ENCODE measurements at regions not wholly inside any gene's neighbourhood (a gene's known extent, or its start where the extent isn't known, plus 50 kb on each side); places are given as distances from the start of the nearest gene placed in this dataset.

GRCh38 chr5:130805648-130806047 is 359.4 kb downstream of the HINT1 start:
- TF ChIP-seq CTCF (IDR thresholded peaks at IDR 0.05), result no peak
- H3K27ac ChIP-seq, result no peak overlapping the region

GRCh38 chr5:130805036-130805435 is 360.0 kb downstream of the HINT1 start:
- H3K27ac ChIP-seq, result no peak overlapping the region
- no peaks in the 10 kb centered on the region for H3K27me3 ChIP-seq
- H3K4me1 ChIP-seq (ENCODE audit: control insufficient read depth in 1 of 2, insufficient read depth in 1 of 2, low read depth in 1 of 2, low read length in 1 of 2), result no peaks in the 10 kb centered on the region
- H3K36me3 ChIP-seq, result no peaks in the 10 kb centered on the region
- H3K4me3 ChIP-seq (ENCODE audit: low read depth in 1 of 2, low read length in 1 of 2), result no peak overlapping the region
- no peaks in the 10 kb centered on the region for H3K9me3 ChIP-seq
- TF ChIP-seq CTCF (IDR thresholded peaks at IDR 0.05), result no peak

More at GRCh38 chr5:130805648-130806047, 359.4 kb downstream of the HINT1 start:
- Histone ChIP-seq H3K27me3 (no peaks in the 10 kb centered on the region), H3K9me3 (no peaks in the 10 kb centered on the region), H3K4me3 (ENCODE audit: low read depth in 1 of 2, low read length in 1 of 2) (no peak overlapping the region), H3K4me1 (ENCODE audit: control insufficient read depth in 1 of 2, insufficient read depth in 1 of 2, low read depth in 1 of 2, low read length in 1 of 2) (no peaks in the 10 kb centered on the region), H3K36me3 (no peaks in the 10 kb centered on the region)

- no peaks in the 10 kb centered on the region for H3K36me3 ChIP-seq
- no peaks in the 10 kb centered on the region for H3K27me3 ChIP-seq
- no peak for TF ChIP-seq CTCF (IDR thresholded peaks at IDR 0.05)
- H3K27ac ChIP-seq, result no peak overlapping the region
- no peaks in the 10 kb centered on the region for H3K9me3 ChIP-seq
- no peaks in the 10 kb centered on the region for H3K4me1 ChIP-seq (ENCODE audit: control insufficient read depth in 1 of 2, insufficient read depth in 1 of 2, low read depth in 1 of 2, low read length in 1 of 2)
- H3K4me3 ChIP-seq (ENCODE audit: low read depth in 1 of 2, low read length in 1 of 2), result no peak overlapping the region
These were observed 363.1 kb downstream of the HINT1 start for GRCh38 chr5:130801963-130802362.

- Histone ChIP-seq H3K4me1 (ENCODE audit: control insufficient read depth in 1 of 2, insufficient read depth in 1 of 2, low read depth in 1 of 2, low read length in 1 of 2) (no peaks in the 10 kb centered on the region), H3K9me3 (no peaks in the 10 kb centered on the region), H3K36me3 (no peaks in the 10 kb centered on the region), H3K4me3 (ENCODE audit: low read depth in 1 of 2, low read length in 1 of 2) (no peak overlapping the region), H3K27ac (no peak overlapping the region), H3K27me3 (no peaks in the 10 kb centered on the region)
- TF ChIP-seq CTCF (IDR thresholded peaks at IDR 0.05), result no peak
These were observed 366.0 kb downstream of the HINT1 start for GRCh38 chr5:130799015-130799414.

- no peaks in the 10 kb centered on the region for H3K27me3 ChIP-seq
- no peaks in the 10 kb centered on the region for H3K36me3 ChIP-seq
- no peaks in the 10 kb centered on the region for H3K9me3 ChIP-seq
- no peak overlapping the region for H3K27ac ChIP-seq
- H3K4me3 ChIP-seq (ENCODE audit: low read depth in 1 of 2, low read length in 1 of 2), result no peak overlapping the region
- H3K4me1 ChIP-seq (ENCODE audit: control insufficient read depth in 1 of 2, insufficient read depth in 1 of 2, low read depth in 1 of 2, low read length in 1 of 2), result no peaks in the 10 kb centered on the region
- no peak for TF ChIP-seq CTCF (IDR thresholded peaks at IDR 0.05)
These were observed 367.8 kb downstream of the HINT1 start for GRCh38 chr5:130797303-130797702.

GRCh38 chr5:130796902-130797301 is 368.2 kb downstream of the HINT1 start:
- Histone ChIP-seq H3K27me3 (no peaks in the 10 kb centered on the region), H3K4me1 (ENCODE audit: control insufficient read depth in 1 of 2, insufficient read depth in 1 of 2, low read depth in 1 of 2, low read length in 1 of 2) (no peaks in the 10 kb centered on the region), H3K9me3 (no peaks in the 10 kb centered on the region), H3K4me3 (ENCODE audit: low read depth in 1 of 2, low read length in 1 of 2) (no peak overlapping the region), H3K36me3 (no peaks in the 10 kb centered on the region), H3K27ac (no peak overlapping the region)
- no peak for TF ChIP-seq CTCF (IDR thresholded peaks at IDR 0.05)

All from neutrophil (primary cell).